Ascending aorta (tissue), 2 donors: ENCODE measurements at regions not wholly inside any gene's neighbourhood (a gene's known extent, or its start where the extent isn't known, plus 50 kb on each side); places are given as distances from the start of the nearest gene placed in this dataset.

Experiments
- DNase-seq, 2 donors: peaks; one replicate each; pipeline ENCODE4 v3.0.0-alpha.2; 2019; ENCODE audit warnings: low spot score in 2 of 2
- H3K27ac ChIP-seq, 2 donors: fragments of 200-600 bp; sonication (generic); one replicate each; pipeline ENCODE4 v1.5.1; 2016 to 2017; ENCODE audit warnings: mild to moderate bottlenecking in 1 of 2
- H3K27me3 ChIP-seq: fragments of 200-600 bp; sonication (generic); one replicate; pipeline ENCODE4 v1.5.1; 2017
- H3K36me3 ChIP-seq, 2 donors: fragments of 200-600 bp; sonication (generic); one replicate each; pipeline ENCODE4 v1.5.1; 2016
- H3K4me1 ChIP-seq, 2 donors: fragments of 200-600 bp; sonication (generic); one replicate each; pipeline ENCODE4 v1.5.1; 2016 to 2017; ENCODE audit warnings: mild to moderate bottlenecking in 1 of 2
- H3K4me3 ChIP-seq, 2 donors: fragments of 200-600 bp; sonication (generic); one replicate each; pipeline ENCODE4 v1.5.1; 2016 to 2017; ENCODE audit warnings: mild to moderate bottlenecking in 1 of 2
- H3K9me3 ChIP-seq, 2 donors: fragments of 200-600 bp; sonication (generic); one replicate each; pipeline ENCODE4 v1.5.1; 2016
- CTCF ChIP-seq, 3 experiments: fragments of 200-600 bp in 2 of 3; fragments of 450-650 bp in 1 of 3; sonication (generic) in 2 of 3; IDR thresholded peaks; one replicate each; pipeline ENCODE4 v1.5.1; 2016 to 2019; ENCODE audit warnings: antibody characterized with exemption in 3 of 3, mild to moderate bottlenecking in 1 of 3, moderate library complexity in 1 of 3
- intact Hi-C: fragments of 100-400 bp; cut with DNase I; formaldehyde crosslinking; loops from one replicate; pipeline ENCODE4 v1.15.1; 2023

GRCh38 chr2:237268004-237268708 lies 145.8 kb downstream of the COL6A3 start:
- no peaks in the 10 kb centered on the region for H3K9me3 ChIP-seq
- no peak for DNase-seq
- no peaks in the 10 kb centered on the region for H3K36me3 ChIP-seq
- TF ChIP-seq CTCF (IDR thresholded peaks at IDR 0.05), result no peak
- no peak overlapping the region for H3K4me3 ChIP-seq
- no peaks in the 10 kb centered on the region for H3K27me3 ChIP-seq
- H3K4me1 ChIP-seq, result peaks cover 4 to 22% of the 10 kb centered on the region in 2 donors
- H3K27ac ChIP-seq, result peak overlapping the region in 1 of 2 donors; percentile 25
- intact Hi-C loops, result no loop called here

DNA sequence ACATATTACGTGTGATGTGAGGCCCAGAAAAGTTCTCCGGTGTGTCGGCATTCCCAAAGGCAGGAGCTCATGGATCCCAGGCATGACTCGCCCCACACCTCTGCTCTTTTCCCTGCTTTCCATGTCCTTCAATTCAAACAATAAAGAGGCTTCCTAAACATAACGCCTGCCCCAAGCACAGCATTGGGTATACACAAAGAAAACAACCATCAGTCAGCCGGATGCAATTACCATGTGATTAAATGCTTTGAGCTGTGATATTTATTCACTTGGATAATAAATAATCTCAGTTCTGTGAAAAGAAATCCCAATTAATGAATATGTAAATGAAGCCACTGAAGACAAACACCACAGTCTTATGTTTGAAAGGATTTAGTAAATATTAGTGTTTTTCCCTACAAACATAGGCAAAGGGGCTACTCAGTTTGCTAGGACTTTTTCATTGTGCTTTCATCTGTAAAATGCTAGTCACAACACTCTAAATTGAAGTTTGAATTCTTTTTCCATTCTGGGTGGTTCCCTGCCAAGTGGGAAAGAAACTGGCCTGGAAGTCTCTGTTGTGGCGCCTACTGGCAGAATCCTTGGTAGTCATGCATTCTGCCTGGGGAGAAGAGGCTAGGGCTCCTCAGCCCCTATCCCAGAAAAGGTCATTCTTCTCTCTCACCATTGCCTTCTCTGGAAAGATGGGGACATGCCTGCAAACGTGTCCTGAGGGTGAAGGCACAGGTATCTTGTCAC lies 144.7 kb downstream of the COL6A3 start:
- no peak overlapping the region for H3K27ac ChIP-seq
- intact Hi-C loops, result no loop called here
- DNase-seq, result no peak
- H3K9me3 ChIP-seq, result no peaks in the 10 kb centered on the region
- peaks cover 4 to 19% of the 10 kb centered on the region in 2 donors for H3K4me1 ChIP-seq
- no peak overlapping the region for H3K4me3 ChIP-seq
- H3K27me3 ChIP-seq, result no peaks in the 10 kb centered on the region
- no peak for TF ChIP-seq CTCF (IDR thresholded peaks at IDR 0.05)
- H3K36me3 ChIP-seq, result no peaks in the 10 kb centered on the region

GRCh38 chr2:237270520-237270919 lies 143.4 kb downstream of the COL6A3 start:
- no peak for DNase-seq
- H3K4me3 ChIP-seq, result no peak overlapping the region
- H3K36me3 ChIP-seq, result no peaks in the 10 kb centered on the region
- intact Hi-C loops, result no loop called here
- H3K27me3 ChIP-seq, result no peaks in the 10 kb centered on the region
- H3K4me1 ChIP-seq, result peaks cover 4 to 16% of the 10 kb centered on the region in 2 donors
- TF ChIP-seq CTCF (IDR thresholded peaks at IDR 0.05), result no peak
- H3K27ac ChIP-seq, result no peak overlapping the region
- no peaks in the 10 kb centered on the region for H3K9me3 ChIP-seq

- TF ChIP-seq CTCF (IDR thresholded peaks at IDR 0.05), result no peak
- H3K27me3 ChIP-seq, result no peaks in the 10 kb centered on the region
- H3K4me3 ChIP-seq, result no peak overlapping the region
- intact Hi-C loops, result no loop called here
- H3K4me1 ChIP-seq, result peaks cover 4 to 16% of the 10 kb centered on the region in 2 donors
- no peaks in the 10 kb centered on the region for H3K9me3 ChIP-seq
- no peak for DNase-seq
- no peak overlapping the region for H3K27ac ChIP-seq
- H3K36me3 ChIP-seq, result no peaks in the 10 kb centered on the region
Observed at GRCh38 chr2:237271698-237272652, 142.0 kb downstream of the COL6A3 start.
